H1 (cell line): ENCODE measurements at regions not wholly inside any gene's neighbourhood (a gene's known extent, or its start where the extent isn't known, plus 50 kb on each side); places are given as distances from the start of the nearest gene placed in this dataset.

Experiments used
- CTCF ChIA-PET: fragments of 300-600 bp; sonication (Branson Sonifier 250); formaldehyde crosslinking; loops from one replicate; lab custom pipeline; 2021; ENCODE audit not compliant: partially characterized antibody; lab: Charles Lee
- POLR2A ChIA-PET: fragments of 300-600 bp; sonication (Branson Sonifier 250); formaldehyde crosslinking; loops from one replicate; lab custom pipeline; 2021; ENCODE audit warnings: inconsistent platforms; ENCODE audit not compliant: partially characterized antibody; lab: Charles Lee
- DNase-seq, 2 experiments: peaks; one replicate each; pipeline versions ENCODE4 v3.0.0 to v3.0.0-alpha.2; 2010 to 2022; ENCODE audit warnings: low spot score in 2 of 2, low read depth in 1 of 2, mixed read lengths in 1 of 2
- FAIRE-seq: peaks from 2 replicates; lab custom pipeline; 2011; peaks lifted over from hg19 to GRCh38; lab: Jason Lieb, UNC
- H2AFZ ChIP-seq: 2 replicates; pipeline ENCODE4 v1.8.1; 2012; ENCODE audit warnings: low read length, inconsistent platforms
- H2AK5ac ChIP-seq: 2 replicates; pipeline ENCODE4 v1.6.1; 2013; ENCODE audit warnings: low read depth, low read length
- H2BK120ac ChIP-seq: replicated peaks from 2 replicates; pipeline ENCODE3; 2013; ENCODE audit warnings: low read depth, low read length, inconsistent platforms
- H2BK12ac ChIP-seq: 2 replicates; pipeline ENCODE4 v1.6.1; 2013; ENCODE audit warnings: low read depth, low read length
- H2BK15ac ChIP-seq: 2 replicates; pipeline ENCODE4 v1.6.1; 2013; ENCODE audit warnings: low read length
- H2BK20ac ChIP-seq: 2 replicates; pipeline ENCODE4 v1.6.1; 2013; ENCODE audit warnings: low read length
- H2BK5ac ChIP-seq: 2 replicates; pipeline ENCODE4 v1.6.1; 2013; ENCODE audit warnings: low read depth, low read length
- H3K14ac ChIP-seq: 2 replicates; pipeline ENCODE4 v1.6.1; 2013; ENCODE audit warnings: inconsistent platforms; ENCODE audit not compliant: insufficient read length
- H3K18ac ChIP-seq: 2 replicates; pipeline ENCODE4 v1.6.1; 2013; ENCODE audit warnings: low read length; ENCODE audit errors: extremely low read depth
- H3K23ac ChIP-seq: 2 replicates; pipeline ENCODE4 v1.6.1; 2013; ENCODE audit warnings: inconsistent platforms; ENCODE audit not compliant: insufficient read length
- H3K23me2 ChIP-seq: 2 replicates; pipeline ENCODE4 v1.6.1; 2013; ENCODE audit warnings: low read depth, low read length
- H3K27ac ChIP-seq: 2 replicates; pipeline ENCODE4 v1.6.1; 2011; ENCODE audit warnings: low read depth, low read length, inconsistent platforms
- H3K27me3 ChIP-seq, 4 experiments: replicated peaks in 1 of 4; 1 replicate in 1 of 4; 2 replicates in 3 of 4; pipeline versions ENCODE4 v1.6.1 to v1.8.1; 2011 to 2013; ENCODE audit warnings: low read length in 3 of 4, mild to moderate bottlenecking in 3 of 4, inconsistent platforms in 2 of 4, mixed read lengths in 2 of 4, moderate library complexity in 1 of 4; ENCODE audit not compliant: control insufficient read depth in 3 of 4, insufficient read depth in 3 of 4; ENCODE audit errors: extremely low read depth in 1 of 4
- H3K36me3 ChIP-seq, 4 experiments: 2 replicates each; pipeline versions ENCODE4 v1.6.1 to v1.8.1; 2011 to 2013; ENCODE audit warnings: mild to moderate bottlenecking in 4 of 4, low read length in 3 of 4, moderate library complexity in 2 of 4, control low read depth in 1 of 4, inconsistent platforms in 1 of 4; ENCODE audit not compliant: insufficient read depth in 4 of 4, control insufficient read depth in 2 of 4
- H3K4ac ChIP-seq: replicated peaks from 2 replicates; pipeline ENCODE3; 2013; ENCODE audit warnings: low read length, low read depth, mixed read lengths, inconsistent platforms; ENCODE audit not compliant: insufficient read length
- H3K4me1 ChIP-seq, 4 experiments: replicated peaks in 1 of 4; 1 replicate in 1 of 4; 2 replicates in 3 of 4; pipeline versions ENCODE4 v1.6.1 to v1.8.1; 2011 to 2013; ENCODE audit warnings: low read length in 3 of 4, inconsistent platforms in 2 of 4, mixed read lengths in 1 of 4; ENCODE audit not compliant: insufficient read depth in 4 of 4, control insufficient read depth in 3 of 4
- H3K4me2 ChIP-seq, 2 experiments: 2 replicates each; pipeline versions ENCODE4 v1.6.1 to v1.8.1; 2011 to 2013; ENCODE audit warnings: low read depth in 2 of 2, low read length in 2 of 2, control low read depth in 1 of 2, inconsistent platforms in 1 of 2, mild to moderate bottlenecking in 1 of 2; ENCODE audit not compliant: insufficient read depth in 1 of 2
- H3K4me3 ChIP-seq, 4 experiments: fragments of 200-600, 300-600 bp in 1 of 4; sonication (generic), shearing (Covaris generic), sonication (Bioruptor Twin) in 1 of 4; 2 replicates each; pipeline versions ENCODE4 v1.5.1 to v1.8.1; 2011 to 2016; ENCODE audit warnings: low read length in 4 of 4, low read depth in 3 of 4, control low read depth in 2 of 4, inconsistent platforms in 2 of 4, mild to moderate bottlenecking in 2 of 4, mixed read lengths in 1 of 4, moderate library complexity in 1 of 4; ENCODE audit not compliant: insufficient read depth in 2 of 4; ENCODE audit errors: extremely low read depth in 1 of 4
- H3K56ac ChIP-seq: replicated peaks from 2 replicates; pipeline ENCODE3; 2013; ENCODE audit warnings: low read depth, mild to moderate bottlenecking, mixed read lengths, low read length, inconsistent platforms; ENCODE audit not compliant: insufficient read length
- H3K79me1 ChIP-seq: 2 replicates; pipeline ENCODE4 v1.6.1; 2013; ENCODE audit warnings: low read depth, low read length, control low read depth
- H3K79me2 ChIP-seq, 2 experiments: 2 replicates each; pipeline versions ENCODE4 v1.6.1 to v1.8.1; 2012 to 2013; ENCODE audit warnings: low read length in 2 of 2, mild to moderate bottlenecking in 2 of 2, inconsistent platforms in 1 of 2; ENCODE audit not compliant: insufficient read depth in 2 of 2, control insufficient read depth in 1 of 2
- H3K9ac ChIP-seq, 4 experiments: replicated peaks in 1 of 4; 1 replicate in 1 of 4; 2 replicates in 3 of 4; pipeline versions ENCODE4 v1.6.1 to v1.8.1; 2011 to 2013; ENCODE audit warnings: low read depth in 3 of 4, low read length in 3 of 4, control low read depth in 2 of 4, mild to moderate bottlenecking in 2 of 4, moderate library complexity in 2 of 4, inconsistent platforms in 1 of 4; ENCODE audit errors: extremely low read depth in 1 of 4
- H3K9me3 ChIP-seq, 2 experiments: 2 replicates each; pipeline versions ENCODE4 v1.6.1 to v1.8.1; 2012 to 2013; ENCODE audit warnings: mild to moderate bottlenecking in 2 of 2, moderate library complexity in 2 of 2, control low read depth in 1 of 2, inconsistent platforms in 1 of 2, low read depth in 1 of 2, low read length in 1 of 2, mixed read lengths in 1 of 2; ENCODE audit not compliant: insufficient read depth in 2 of 2
- H4K20me1 ChIP-seq, 2 experiments: replicated peaks in 1 of 2; 2 replicates each; pipeline versions ENCODE3 to v1.8.1; 2011 to 2013; ENCODE audit warnings: inconsistent platforms in 2 of 2, low read length in 2 of 2, mild to moderate bottlenecking in 1 of 2; ENCODE audit not compliant: insufficient read depth in 2 of 2, control insufficient read depth in 1 of 2
- H4K5ac ChIP-seq: 2 replicates; pipeline ENCODE4 v1.6.1; 2013; ENCODE audit warnings: low read length, low read depth, mixed read lengths, inconsistent platforms; ENCODE audit not compliant: insufficient read length
- H4K8ac ChIP-seq: 2 replicates; pipeline ENCODE4 v1.8.0; 2013; ENCODE audit warnings: mild to moderate bottlenecking, moderate library complexity, low read length, inconsistent platforms; ENCODE audit not compliant: insufficient read depth; ENCODE audit errors: extremely low read depth
- H4K91ac ChIP-seq: replicated peaks from 2 replicates; pipeline ENCODE3; 2013; ENCODE audit warnings: low read length, mixed read lengths, inconsistent platforms; ENCODE audit not compliant: insufficient read length
- CTBP2 ChIP-seq: IDR thresholded peaks from 2 replicates; pipeline ENCODE4 v1.7.0; 2011; ENCODE audit warnings: borderline replicate concordance, mild to moderate bottlenecking, moderate library complexity, mixed read lengths, low read length; ENCODE audit not compliant: insufficient read depth, insufficient read length
- CTCF ChIP-seq, 3 experiments: IDR thresholded peaks; 1 replicate in 2 of 3; 2 replicates in 1 of 3; pipeline versions ENCODE4 v1.5.1 to v1.6.1; 2011; ENCODE audit warnings: low read length in 3 of 3, mild to moderate bottlenecking in 3 of 3, inconsistent platforms in 2 of 3, low read depth in 1 of 3, moderate library complexity in 1 of 3; ENCODE audit not compliant: insufficient read depth in 1 of 3; ENCODE audit errors: control extremely low read depth in 1 of 3
- EP300 ChIP-seq, 2 experiments: IDR thresholded peaks; 1 replicate in 1 of 2; 2 replicates in 1 of 2; pipeline ENCODE4 v1.6.1; 2011 to 2012; ENCODE audit warnings: low read depth in 2 of 2, low read length in 2 of 2, mild to moderate bottlenecking in 2 of 2, borderline replicate concordance in 1 of 2, inconsistent platforms in 1 of 2, moderate library complexity in 1 of 2
- GTF2F1 ChIP-seq: IDR thresholded peaks from 2 replicates; pipeline ENCODE4 v1.6.1; 2012; ENCODE audit warnings: low read depth, low read length, improper control_type of control experiment, borderline replicate concordance
- PHF8 ChIP-seq: fragments of 200-600 bp; sonication (generic); conservative IDR thresholded peaks from 2 replicates; pipeline ENCODE4 v1.7.1; 2012; ENCODE audit warnings: low read depth, mild to moderate bottlenecking, inconsistent platforms, low read length, moderate library complexity
- SIRT6 ChIP-seq: IDR thresholded peaks from one replicate; pipeline ENCODE4 v1.7.1; 2012; ENCODE audit warnings: low read length, inconsistent platforms
- SUZ12 ChIP-seq: fragments of 200-600 bp; sonication (generic); IDR thresholded peaks from 2 replicates; pipeline ENCODE4 v1.6.1; 2012; ENCODE audit warnings: mild to moderate bottlenecking, inconsistent platforms, low read length, moderate library complexity, mixed read lengths
- TAF1 ChIP-seq: IDR thresholded peaks from 2 replicates; pipeline ENCODE4 v1.6.1; 2011; ENCODE audit warnings: mild to moderate bottlenecking, low read depth, low read length
- WGBS, 2 experiments: shearing (Covaris generic) in 1 of 2; methylation state at CpG; one replicate each; pipeline versions ENCODE4 v1.1.6 to v1.1.7; 2013 to 2015; ENCODE audit warnings: low lambda C conversion rate in 2 of 2, mixed read lengths in 2 of 2, inconsistent platforms in 1 of 2, low coverage in 1 of 2, missing lambda C conversion rate in 1 of 2; ENCODE audit not compliant: insufficient replicate concordance in 2 of 2, insufficient coverage in 1 of 2, insufficient read length in 1 of 2; ENCODE audit errors: extremely low coverage in 1 of 2, missing lambda C conversion rate in 1 of 2; 5-methylcytosine and 5-hydroxymethylcytosine counted together
- TF ChIP-seq, protein P1 (sequence below): IDR thresholded peaks from 2 replicates; pipeline ENCODE4 v1.6.1; 2012; ENCODE audit warnings: inconsistent platforms
- TF ChIP-seq, protein P2 (sequence below): IDR thresholded peaks from 2 replicates; pipeline ENCODE4 v1.6.1; 2012; ENCODE audit warnings: inconsistent platforms

DNA sequence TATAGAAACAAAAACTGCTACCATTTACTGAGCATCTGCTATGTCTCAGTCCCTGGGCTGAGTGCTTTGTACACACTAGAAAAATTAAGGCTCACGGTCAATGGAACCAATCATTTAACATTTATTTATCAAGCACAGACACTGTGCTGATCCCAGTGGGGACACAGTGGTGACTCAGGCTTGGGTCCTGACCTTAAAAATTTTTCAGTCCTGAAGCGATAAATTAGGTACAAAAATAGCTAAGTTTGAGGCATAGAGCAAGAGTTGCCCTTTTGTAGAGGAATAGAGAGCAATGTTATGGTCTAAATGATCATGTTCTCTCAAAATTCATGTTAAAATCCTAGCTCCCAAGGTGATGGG lies 85.1 kb downstream of the CRYGS start:
- Histone ChIP-seq H3K23ac (no peak overlapping the region), H2BK120ac (no peak overlapping the region), H2BK20ac (no peak overlapping the region), H3K4me2 (no peak overlapping the region), H4K8ac (no peak overlapping the region), H3K4me1 (peaks cover 0 to 2% (median under 1%) of the 10 kb centered on the region in 4 experiments; a peak in 1 of 7 replicates), H4K5ac (no peak overlapping the region), H4K91ac (no peak overlapping the region), H3K23me2 (peaks cover 2% of the 10 kb centered on the region; the same call in 1 of the 2 replicates), H2BK12ac (no peak overlapping the region), H3K9ac (no peak overlapping the region), H2BK15ac (no peak overlapping the region), H2AK5ac (no peak overlapping the region), H3K27ac (no peak overlapping the region), H3K36me3 (no peaks in the 10 kb centered on the region), H4K20me1 (no peaks in the 10 kb centered on the region), H3K4ac (no peak overlapping the region), H3K79me1 (no peaks in the 10 kb centered on the region), H3K56ac (no peak overlapping the region), H3K18ac (no peak overlapping the region), H3K79me2 (no peaks in the 10 kb centered on the region), H2BK5ac (no peak overlapping the region), H3K9me3 (no peaks in the 10 kb centered on the region), H3K14ac (no peak overlapping the region), H2AFZ (no peak overlapping the region), H3K4me3 (no peak overlapping the region), H3K27me3 (no peaks in the 10 kb centered on the region; a peak in 1 of 7 replicates)
- CTCF ChIA-PET, result interaction anchor here (0.7 to 1.6 kb wide), 6 partner anchors 11 to 516 kb away, joined by 3 to 4 read pairs (median 3); no protein-coding TSS in a partner anchor
- POLR2A ChIA-PET, result no interaction called here
- DNase-seq (no peak), FAIRE-seq (no peak)
- 87% methylated on average over 2 of the region's 2 CpGs; no CpG with 5 or more reads in 1 of the 2 experiments for WGBS, 2 experiments
- TF ChIP-seq GTF2F1 (no peak), CTBP2 (no peak), TAF1 (no peak), EP300 (IDR thresholded peaks at IDR 0.05; ENCODE audit: borderline replicate concordance in 1 of 2, low read depth in 2 of 2, low read length in 2 of 2) (no peak), SIRT6 (no peak), CTCF (IDR thresholded peaks at IDR 0.05; ENCODE audit: control extremely low read depth in 1 of 3, insufficient read depth in 1 of 3, low read depth in 1 of 3, low read length in 3 of 3) (no peak), SUZ12 (no peak), PHF8 (no peak)
- TF ChIP-seq, protein P1, sequence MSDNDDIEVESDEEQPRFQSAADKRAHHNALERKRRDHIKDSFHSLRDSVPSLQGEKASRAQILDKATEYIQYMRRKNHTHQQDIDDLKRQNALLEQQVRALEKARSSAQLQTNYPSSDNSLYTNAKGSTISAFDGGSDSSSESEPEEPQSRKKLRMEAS, result no peak
- TF ChIP-seq, protein P2, sequence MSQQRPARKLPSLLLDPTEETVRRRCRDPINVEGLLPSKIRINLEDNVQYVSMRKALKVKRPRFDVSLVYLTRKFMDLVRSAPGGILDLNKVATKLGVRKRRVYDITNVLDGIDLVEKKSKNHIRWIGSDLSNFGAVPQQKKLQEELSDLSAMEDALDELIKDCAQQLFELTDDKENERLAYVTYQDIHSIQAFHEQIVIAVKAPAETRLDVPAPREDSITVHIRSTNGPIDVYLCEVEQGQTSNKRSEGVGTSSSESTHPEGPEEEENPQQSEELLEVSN, result no peak
